ENCODE measurements at regions not wholly inside any gene's neighbourhood (a gene's known extent, or its start where the extent isn't known, plus 50 kb on each side); places are given as distances from the start of the nearest gene placed in this dataset.

GRCh38 chr11:44407211-44407996, 97.5 kb upstream of the ALX4 start:
- TF ChIP-seq EZH2 (IDR thresholded peaks at IDR 0.05; ENCODE audit: low read length): no peak
- TF ChIP-seq CTCF (optimal IDR thresholded peaks at IDR 0.05 in 1 of 3, IDR thresholded peaks at IDR 0.05 in 1 of 3, conservative IDR thresholded peaks at IDR 0.05 in 1 of 3; ENCODE audit: extremely low read depth in 1 of 3, insufficient read depth in 2 of 3, low read length in 3 of 3): no peak
